H4 (cell line): ENCODE measurements at regions not wholly inside any gene's neighbourhood (a gene's known extent, or its start where the extent isn't known, plus 50 kb on each side); places are given as distances from the start of the nearest gene placed in this dataset.

Experiments used
- DNase-seq: peaks from one replicate; pipeline ENCODE4 v3.0.0-alpha.2; 2015; ENCODE audit warnings: low spot score

DNA sequence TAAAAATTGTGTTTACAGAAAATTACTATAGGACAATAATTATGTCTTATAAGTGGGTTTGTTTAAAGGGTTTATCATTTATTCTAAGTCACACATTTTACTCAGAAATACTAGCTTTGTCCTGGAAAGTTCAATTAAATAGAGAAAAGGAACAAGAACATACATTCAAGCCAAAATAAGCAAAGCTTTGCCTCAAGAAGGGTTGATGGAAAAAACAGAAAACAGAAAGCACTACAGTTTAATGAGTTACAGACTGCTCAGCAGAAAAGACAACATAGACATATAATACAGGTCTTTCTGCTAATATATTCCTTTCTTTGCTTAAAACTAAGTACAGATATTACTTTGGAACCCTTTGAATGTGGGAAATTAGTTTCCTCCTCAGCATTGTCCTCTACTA, 703.0 kb upstream of the LRFN5 start:
- no peak for DNase-seq

DNA sequence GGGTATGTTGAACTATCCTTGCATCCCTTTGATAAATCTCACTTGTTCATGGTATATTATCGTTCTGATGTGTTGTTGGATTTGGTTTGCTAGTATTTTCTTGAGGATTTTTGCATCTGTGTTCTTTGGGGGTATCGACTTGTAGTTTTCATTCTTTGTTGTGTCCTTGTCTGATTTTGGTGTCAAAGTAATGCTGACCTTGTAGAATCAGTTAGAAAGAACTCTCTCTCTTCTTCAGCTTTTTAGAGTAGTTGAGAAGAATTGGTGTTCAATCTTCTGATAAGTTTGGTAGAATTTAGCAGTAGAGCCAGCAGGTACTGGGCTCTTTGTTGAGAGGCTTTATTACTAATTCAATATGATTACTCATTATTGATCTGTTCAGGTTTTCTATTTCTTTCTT, 707.2 kb upstream of the LRFN5 start:
- no peak for DNase-seq

DNA sequence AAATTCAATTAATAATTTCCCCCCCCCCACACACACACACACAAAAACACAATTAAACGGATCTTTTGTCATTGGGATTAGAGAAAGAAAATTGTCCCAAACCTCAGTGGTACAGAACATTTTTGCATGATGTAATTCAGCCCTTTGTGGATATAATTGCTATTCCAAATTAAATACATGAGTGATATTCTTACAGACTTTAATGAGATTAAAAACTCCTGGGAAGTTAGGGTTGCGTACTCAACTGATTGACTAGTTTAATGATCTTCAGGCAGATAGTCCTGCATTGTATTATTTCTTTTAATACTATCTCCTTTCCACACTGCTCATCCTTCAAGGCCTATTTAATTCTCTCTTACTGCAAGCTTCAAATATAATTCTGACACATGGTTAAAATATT, 711.8 kb upstream of the LRFN5 start:
- no peak for DNase-seq

DNA sequence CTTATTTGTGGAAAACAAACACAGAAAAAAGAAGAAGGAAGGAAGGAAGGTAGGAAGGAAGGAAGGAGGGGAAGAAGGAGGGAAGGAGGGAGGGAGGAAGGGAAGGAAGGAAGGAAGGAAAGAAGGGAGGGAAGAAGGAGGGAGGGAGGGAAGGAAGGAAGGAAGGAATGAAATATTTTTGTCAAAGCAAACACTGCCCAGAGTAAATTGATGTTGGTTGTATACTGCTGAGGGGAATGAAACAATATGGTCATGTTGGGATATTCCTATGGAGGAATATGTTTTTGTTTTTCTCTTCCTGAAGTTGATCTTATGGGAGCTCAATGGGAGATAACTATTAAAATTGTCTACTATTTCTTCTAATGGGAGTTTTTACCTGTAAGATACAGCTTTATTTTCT, 717.5 kb upstream of the LRFN5 start:
- DNase-seq = no peak

DNA sequence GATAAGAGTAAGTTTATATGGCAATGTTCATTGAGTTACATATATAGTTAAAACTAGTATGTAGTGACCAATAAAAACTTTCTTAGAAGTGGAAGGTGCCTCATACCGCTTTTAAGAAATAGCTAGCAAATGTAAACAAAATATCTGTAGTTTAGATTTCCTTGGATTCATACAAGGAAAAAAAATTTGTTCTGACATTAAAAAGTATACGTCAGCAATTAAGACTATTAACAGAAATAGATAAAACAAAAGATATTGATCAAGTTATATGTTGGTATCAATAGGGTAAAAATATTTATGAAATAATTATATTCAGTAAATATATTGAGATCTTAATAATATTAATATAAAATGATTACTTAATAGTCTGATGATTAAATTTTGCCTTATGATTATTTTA, 718.8 kb upstream of the LRFN5 start:
- DNase-seq = no peak

DNA sequence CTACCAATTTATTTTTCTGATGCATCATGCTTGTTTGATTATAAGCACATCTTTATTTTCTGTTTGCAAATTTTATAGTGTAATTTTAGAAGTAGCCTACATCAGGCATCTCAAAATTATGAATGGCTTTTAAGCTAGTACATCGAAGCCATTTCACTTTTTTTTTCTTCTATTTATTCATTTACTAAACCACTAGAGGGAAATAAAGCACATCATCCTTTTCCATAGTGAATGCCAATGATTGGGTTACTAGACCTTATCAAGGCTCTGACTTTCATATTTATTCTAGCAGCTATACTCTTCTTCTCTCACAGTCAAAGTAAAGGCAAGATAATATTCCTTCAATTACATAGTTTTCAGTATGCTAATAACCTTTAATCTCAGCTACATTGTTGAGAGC, 736.4 kb upstream of the LRFN5 start:
- DNase-seq = no peak

DNA sequence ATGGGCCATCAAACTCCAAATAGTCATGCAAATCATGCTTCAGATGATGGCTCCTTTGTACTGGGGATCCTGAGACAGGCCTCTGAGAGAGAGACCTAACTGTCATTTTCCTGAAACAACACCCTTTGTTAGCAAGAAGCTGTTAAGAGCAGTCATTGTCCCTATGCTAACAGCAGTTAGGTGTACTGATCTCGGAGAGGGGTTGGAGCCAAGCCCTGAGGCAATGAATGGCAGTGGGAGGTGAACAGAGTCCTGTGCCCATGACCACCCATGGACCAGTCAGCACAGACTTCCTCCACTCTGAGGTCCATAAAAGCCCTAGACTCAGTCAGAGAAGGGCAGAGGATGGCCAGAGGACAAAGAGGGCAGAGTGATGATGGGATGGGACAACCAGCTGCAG, 747.6 kb upstream of the LRFN5 start:
- no peak for DNase-seq

DNA sequence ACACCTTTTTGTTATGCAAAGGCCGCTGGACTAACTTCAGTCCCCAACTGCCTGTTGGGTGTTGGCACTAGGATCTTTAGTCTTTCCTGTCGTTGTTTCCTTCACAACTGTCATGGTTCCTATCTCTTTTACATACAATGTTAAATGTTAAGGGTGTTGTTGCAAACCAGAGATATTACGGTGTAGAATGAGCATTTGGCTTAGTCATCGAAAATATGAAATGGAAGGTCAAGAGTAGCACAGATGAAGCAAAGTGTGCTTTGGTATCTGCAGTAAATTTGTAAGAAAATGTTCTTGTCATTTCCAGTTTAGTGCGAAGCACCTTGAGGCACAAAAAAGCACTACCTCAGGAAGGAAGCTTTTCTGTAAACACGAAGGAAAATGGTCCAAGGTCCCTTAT, 751.3 kb upstream of the LRFN5 start:
- no peak for DNase-seq

DNA sequence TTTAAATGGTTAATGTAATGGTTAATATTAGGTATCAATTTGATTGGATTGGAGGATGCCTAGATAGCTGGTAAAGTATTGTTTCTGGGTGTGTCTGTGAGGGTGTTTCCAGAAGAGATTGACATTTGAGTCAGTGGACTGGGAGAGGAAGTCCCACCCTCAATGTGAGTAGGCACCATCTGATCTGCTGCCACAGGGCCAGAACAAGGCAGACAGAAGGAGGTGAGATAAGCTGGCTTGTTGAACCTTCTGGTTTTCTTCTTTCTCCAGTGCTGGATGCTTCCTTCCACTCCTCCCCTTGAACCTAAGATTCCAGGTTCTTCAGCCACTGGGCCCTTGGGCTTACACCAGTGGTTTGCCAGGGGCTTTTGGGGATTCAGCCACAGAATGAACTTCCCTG, 756.5 kb upstream of the LRFN5 start:
- no peak for DNase-seq

DNA sequence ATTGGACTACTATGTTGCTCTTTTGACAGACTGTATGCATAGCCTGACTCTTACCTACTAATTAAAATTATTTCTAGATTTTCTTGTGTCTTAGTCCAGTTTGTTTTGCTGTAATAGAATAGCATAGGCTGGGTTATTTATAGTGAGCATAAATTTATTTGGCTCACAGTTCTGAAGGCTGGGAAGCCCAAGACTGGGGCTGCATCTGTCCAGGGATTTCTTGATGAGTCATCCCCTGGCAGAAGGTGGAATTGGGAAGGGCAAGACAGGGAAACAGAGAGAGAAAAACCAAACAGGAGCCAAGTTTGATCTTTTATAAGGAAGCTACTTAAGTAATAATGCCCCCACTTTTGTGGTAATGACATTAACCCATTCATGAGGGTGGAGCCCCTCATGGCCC, 759.2 kb upstream of the LRFN5 start:
- peak; percentile 10 for DNase-seq

DNA sequence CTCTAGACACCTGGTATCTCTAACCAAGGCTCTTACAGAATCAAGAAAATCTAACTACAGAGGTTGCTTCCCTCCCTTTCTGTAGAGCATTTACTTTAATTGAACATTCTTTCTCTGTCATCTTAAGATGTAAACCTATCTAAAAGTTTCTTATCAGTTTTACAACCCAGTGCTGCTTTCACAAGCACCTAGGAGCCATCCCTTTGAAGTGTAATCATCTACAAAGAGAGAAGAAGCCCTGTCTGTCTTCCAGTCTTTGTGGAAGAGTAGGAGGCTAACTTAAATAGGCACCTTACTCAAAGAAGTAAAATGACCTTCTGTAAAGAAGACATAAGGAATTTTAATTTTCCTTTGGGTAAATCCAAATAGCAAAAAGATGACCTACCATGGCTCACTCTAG, 763.9 kb upstream of the LRFN5 start:
- no peak for DNase-seq

DNA sequence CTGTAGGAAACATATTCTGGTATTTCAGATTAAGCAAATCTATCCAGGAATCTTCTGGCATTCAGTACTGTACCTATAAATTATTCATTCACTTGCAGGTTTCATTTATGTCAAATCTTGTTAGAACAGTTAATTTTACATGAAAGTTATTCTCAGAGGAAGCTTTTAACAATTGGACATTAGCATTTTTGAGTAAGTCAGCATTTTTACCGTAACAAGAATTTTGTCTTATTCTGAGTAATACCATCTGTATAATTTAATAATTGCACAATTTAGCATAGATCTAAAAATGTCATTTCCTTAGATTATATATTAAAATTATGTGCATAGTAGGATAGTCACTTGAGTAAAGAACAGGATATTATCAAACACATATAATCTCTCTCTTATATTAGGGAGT, 764.8 kb upstream of the LRFN5 start:
- DNase-seq = no peak

DNA sequence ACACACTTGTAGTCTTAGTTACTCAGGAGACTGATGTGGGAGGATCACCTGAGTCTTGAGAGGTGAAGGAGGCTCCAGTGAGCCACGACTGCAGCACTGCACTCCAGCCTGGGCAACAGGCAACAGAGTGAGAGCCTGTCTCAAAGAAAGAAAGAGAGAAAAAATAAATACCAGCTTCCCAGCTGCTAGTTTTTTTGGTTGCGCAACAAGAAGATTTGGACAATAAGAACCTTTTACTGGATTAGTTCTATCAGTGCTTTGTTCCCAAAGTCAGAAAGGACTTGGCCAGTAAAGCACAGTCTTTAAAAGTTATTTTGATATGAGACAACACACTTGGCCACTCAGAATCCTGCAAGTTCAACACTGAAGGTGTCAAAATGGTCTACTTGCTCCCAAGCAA, 768.1 kb upstream of the LRFN5 start:
- DNase-seq = no peak

DNA sequence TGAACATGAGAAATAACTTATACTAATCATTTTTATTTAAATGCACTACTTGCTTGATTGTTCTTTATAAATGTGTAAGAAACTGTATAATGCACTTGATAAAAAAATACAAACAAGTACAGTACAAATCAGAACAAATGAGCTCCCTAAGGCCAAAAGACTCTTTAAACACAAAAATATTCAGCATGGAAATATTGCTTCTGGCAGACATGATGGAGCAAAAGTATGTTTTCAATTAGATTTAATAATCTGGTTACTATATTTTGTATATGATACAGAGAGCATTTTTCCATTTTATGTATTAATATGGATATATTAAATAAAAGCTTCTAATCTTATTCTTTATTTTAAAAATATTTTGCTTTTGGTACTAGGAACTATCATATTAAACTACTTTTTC, 800.2 kb upstream of the LRFN5 start:
- no peak for DNase-seq

DNA sequence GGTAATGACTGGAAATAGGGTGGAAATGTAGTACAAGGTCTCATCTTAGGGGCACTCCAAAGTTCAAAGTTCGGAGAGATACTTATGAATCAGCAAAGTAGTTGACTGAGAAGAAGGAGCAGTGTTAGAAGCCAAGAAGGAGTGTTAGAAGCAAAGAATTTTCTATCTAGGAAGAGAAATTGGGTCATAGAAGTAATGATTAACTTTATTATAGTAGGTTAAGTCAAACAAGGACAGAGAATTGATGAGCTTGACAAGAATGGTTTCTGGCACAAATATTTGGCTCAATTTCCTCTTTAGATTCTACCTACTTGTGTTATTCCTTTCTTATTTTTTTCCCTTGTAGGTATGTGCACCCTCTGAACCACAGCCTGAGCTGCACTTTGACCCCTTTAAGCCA, 810.5 kb upstream of the LRFN5 start:
- DNase-seq = no peak

DNA sequence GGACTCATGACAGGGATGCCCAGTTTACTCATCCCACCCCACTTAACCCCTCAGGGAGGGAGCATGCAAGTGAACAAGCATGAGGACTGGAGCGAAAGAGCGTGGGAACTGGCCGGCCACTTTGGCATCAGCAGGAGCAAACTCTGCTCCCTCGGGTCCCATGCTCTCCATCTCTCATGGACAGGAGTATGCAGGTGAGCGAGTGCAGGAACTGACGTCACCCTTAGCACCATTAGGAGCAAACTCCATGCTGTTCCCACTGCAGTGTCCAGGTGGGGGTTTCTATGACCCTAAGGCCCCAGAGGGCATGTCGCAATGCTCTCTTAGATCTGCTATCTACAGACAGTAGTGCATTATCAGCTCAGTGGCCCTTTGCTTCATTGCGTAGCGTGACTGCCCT, 821.8 kb upstream of the LRFN5 start:
- DNase-seq = no peak

DNA sequence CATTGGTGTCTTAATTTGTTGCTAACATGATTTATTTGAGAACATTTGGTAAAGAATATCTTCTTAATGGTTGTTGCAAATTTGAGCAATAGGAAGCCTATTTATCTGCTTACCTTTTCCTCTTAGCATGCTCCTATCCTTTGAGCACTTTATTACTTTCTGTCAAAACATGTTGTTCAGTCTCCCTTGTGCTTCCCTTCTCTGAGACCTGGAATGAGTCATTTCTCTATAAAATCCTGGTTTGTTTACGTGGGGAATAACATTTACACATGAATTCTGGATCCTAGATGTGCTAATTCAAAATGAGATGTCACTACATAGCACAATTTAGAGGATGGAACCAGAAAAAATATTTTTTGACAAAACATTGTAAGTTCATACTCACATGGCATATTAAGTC, 844.0 kb upstream of the LRFN5 start:
- no peak for DNase-seq

DNA sequence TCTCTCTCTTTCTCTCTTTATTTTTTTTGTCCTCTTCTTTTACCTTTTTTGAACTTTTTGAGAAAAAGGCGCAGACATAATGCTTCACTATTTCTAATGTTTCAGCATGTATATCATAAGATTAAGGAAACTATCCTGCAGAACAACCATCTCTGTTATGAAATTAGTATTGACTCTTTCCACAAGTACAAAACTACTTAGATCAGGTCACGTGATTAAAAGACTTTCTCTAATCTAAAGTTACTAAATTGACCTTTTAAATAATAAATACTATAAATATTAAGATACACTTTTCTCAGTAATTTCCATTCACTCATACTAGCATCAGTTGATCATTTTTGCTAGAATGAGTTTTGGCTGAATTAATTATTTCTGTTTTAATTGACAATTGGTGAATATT, 844.5 kb upstream of the LRFN5 start:
- no peak for DNase-seq

DNA sequence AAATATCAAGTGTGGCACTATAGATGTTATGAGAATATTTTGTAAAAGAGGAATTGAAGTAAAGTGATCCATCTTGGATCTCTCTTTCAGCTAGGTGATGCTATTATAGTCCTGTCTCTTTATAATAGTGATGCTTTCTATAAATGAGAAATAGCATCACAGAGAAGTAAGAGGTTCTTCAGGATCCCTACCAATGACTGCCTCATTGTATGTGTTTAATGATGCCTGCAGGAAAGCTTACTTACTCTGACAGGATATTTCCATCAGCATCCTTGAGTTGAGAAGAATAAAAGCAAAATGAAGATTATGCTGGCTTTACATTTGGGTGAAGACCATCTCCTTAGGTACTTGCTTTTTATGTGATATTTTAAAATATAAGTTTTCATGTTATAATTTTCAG, 846.0 kb upstream of the LRFN5 start:
- no peak for DNase-seq

DNA sequence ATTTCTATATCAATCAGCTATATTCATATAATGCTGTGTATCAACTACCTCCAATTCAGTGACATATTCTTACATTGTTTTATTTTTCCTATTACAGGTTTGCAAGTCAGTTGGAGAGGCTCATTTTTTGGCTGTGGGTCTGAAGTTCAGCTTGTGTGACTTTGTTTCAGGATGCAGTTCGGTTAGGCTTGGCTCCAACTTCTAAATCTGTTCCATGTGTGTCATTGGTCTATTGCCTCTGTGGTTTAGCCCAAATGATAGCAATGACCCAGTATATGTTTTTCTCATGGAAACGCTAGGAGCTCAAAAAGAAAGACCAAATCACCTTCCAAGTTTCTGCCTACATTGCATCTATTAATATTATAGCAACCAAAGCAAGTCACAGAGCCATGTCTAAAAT, 848.6 kb upstream of the LRFN5 start:
- DNase-seq = no peak

DNA sequence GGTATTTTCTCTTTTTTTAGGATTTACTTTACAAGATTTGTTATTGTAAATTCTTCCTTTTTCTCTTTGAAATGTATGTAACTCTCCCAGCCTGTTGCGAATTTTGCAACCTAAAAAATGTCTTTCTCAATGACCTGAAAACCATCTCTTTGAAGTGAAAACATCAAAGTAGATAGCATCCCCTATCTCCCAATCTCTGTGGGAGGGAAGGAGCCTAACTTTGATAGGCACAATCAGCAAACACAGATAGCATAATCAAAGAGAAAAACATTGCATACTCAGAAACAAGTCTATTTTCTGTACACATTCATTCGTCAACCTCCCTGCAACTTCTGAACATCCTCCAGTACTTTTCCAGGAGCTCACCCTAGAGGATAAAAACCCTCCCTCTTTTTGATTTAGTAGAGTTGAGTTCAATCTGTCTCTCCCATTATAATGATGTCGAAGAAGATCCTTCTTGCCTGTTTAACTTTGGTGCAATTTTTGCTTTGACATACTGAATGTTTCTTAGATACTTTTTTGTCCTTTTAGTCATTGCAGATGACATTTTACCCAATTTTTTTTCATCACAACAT, 849.2 kb upstream of the LRFN5 start:
- no peak for DNase-seq

DNA sequence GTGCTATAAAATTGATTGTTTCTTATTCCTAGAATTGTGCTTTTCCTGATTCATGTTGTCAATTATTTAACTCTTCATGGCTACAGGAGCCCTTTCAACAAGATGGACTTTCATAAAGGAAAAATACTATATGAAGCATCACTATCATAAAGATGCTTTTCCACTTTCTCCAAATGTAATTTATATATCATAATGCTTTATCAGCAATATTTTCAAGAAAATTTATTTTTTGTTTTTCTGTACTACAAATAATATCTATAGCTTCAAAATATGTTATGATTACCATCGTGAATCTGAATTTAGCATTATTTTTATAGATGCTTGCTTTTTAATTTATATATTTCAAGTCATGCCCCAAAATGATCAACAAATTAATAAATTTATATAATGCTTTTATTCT, 873.5 kb upstream of the LRFN5 start:
- DNase-seq = no peak

DNA sequence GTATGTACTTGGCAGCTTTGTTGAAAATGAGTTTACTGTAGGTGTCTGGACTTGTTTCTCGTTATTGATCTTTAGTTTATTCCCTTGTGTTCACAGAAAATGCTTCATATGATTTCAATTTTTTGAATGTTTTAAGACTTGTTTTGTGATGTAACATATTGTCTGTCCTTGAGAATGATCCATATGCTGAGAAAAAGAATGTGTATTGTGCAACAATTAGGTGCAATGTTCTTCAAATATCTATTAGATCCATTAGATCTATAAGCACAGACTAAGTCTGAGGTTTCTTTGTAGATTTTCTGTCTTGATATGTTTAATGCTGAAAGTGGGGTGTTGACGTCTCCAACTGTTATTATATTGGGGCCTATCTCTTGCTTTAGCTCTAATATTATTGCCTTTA, 879.6 kb upstream of the LRFN5 start:
- DNase-seq = no peak

DNA sequence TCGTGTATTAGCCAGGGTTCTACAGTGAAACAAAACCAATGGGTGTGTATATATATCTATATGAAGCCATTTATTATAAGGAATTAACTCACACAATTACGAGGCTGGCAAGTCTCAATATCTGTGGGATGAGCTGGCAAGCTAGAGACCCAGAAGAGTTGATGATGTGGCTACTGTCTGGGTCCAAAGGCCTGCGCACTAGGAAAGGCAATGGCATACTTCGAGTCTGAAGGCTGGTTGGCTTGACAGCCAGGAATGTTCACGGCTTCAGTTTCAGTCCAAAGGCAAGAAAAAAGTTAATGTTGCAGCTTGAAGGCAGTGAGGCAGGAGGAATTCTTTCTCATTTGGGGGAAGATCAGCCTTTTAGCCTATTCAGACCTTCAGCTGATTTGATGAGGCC, 893.3 kb upstream of the LRFN5 start:
- DNase-seq = no peak

DNA sequence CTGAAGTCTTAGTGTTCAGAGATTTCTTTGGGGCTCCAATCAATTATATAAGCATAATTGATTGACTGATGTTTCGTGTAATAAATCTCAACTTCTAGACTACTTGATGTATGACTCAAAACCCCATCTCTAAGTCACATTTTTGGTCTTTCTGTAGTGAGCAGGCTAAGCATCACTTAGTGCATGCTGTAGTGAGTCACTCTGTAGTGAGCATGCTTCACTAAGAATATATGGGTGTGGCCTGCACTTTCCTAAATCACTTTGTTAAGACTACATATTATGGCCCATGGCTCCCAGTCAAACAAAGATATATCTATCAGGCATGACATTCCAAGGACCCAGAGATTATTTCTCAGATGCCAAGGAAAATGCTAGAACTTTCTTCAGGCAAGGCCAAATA, 909.4 kb upstream of the LRFN5 start:
- DNase-seq = no peak
